Endothelial cell of umbilical vein (primary cell): ENCODE measurements at regions not wholly inside any gene's neighbourhood (a gene's known extent, or its start where the extent isn't known, plus 50 kb on each side); places are given as distances from the start of the nearest gene placed in this dataset.

Source experiments
- BruUV-seq: library from RNA; stranded (reverse); fragments of 400-500 nt; replicated peaks from 2 replicates; lab custom pipeline; 2021; lab: Mats Ljungman, UMichigan
- CTCF ChIA-PET: fragments of 300-600, 350-600 bp; sonication (Branson Sonifier 250); formaldehyde crosslinking; loops from one replicate; lab custom pipeline; 2021; ENCODE audit warnings: antibody characterized with exemption, inconsistent platforms; lab: Charles Lee
- POLR2A ChIA-PET: fragments of 300-600, 350-600 bp; sonication (Branson Sonifier 250); formaldehyde crosslinking; loops from one replicate; lab custom pipeline; 2021; ENCODE audit warnings: antibody characterized with exemption, inconsistent platforms; lab: Charles Lee
- DNase-seq: peaks from one replicate; pipeline ENCODE4 v3.0.0-alpha.2; 2011; ENCODE audit warnings: low read depth, low spot score
- FAIRE-seq: peaks from 2 replicates; lab custom pipeline; 2011; peaks lifted over from hg19 to GRCh38; lab: Jason Lieb, UNC
- H2AFZ ChIP-seq: 2 replicates; pipeline ENCODE4 v1.6.0; 2012; ENCODE audit warnings: low read depth, low read length, control low read depth, inconsistent platforms
- H3K27ac ChIP-seq: 2 replicates; pipeline ENCODE4 v1.5.1; 2011; ENCODE audit warnings: low read depth, mild to moderate bottlenecking, control low read depth, low read length, moderate library complexity; ENCODE audit not compliant: insufficient read depth
- H3K27me3 ChIP-seq, 2 experiments: 2 replicates each; pipeline versions ENCODE4 v1.6.0 to v1.6.1; 2011; ENCODE audit warnings: low read length in 2 of 2, mixed read lengths in 1 of 2; ENCODE audit not compliant: control insufficient read depth in 2 of 2, insufficient read depth in 2 of 2
- H3K36me3 ChIP-seq, 2 experiments: 2 replicates in 1 of 2; 3 replicates in 1 of 2; pipeline ENCODE4 v1.5.1; 2011; ENCODE audit warnings: low read length in 2 of 2, mild to moderate bottlenecking in 1 of 2, moderate library complexity in 1 of 2; ENCODE audit not compliant: control insufficient read depth in 2 of 2, insufficient read depth in 2 of 2; ENCODE audit errors: extremely low read depth in 1 of 2
- H3K4me1 ChIP-seq: 3 replicates; pipeline ENCODE4 v1.5.1; 2011; ENCODE audit warnings: mild to moderate bottlenecking, low read length; ENCODE audit not compliant: control insufficient read depth, insufficient read depth; ENCODE audit errors: extremely low read depth
- H3K4me2 ChIP-seq: 2 replicates; pipeline ENCODE4 v1.6.1; 2011; ENCODE audit warnings: low read length, control low read depth, mixed read lengths; ENCODE audit not compliant: insufficient read depth
- H3K4me3 ChIP-seq, 3 experiments: fragments of 200-600 bp in 1 of 3; sonication (generic), shearing (Covaris generic) in 1 of 3; replicated peaks in 1 of 3; 2 replicates each; pipeline ENCODE4 v1.5.1; 2011 to 2016; ENCODE audit warnings: control low read depth in 3 of 3, low read length in 3 of 3, mild to moderate bottlenecking in 2 of 3, inconsistent platforms in 1 of 3, low read depth in 1 of 3, moderate library complexity in 1 of 3; ENCODE audit not compliant: insufficient read depth in 1 of 3
- H3K79me2 ChIP-seq: 2 replicates; pipeline ENCODE4 v1.6.0; 2012; ENCODE audit warnings: low read length, inconsistent platforms; ENCODE audit not compliant: control insufficient read depth, insufficient read depth
- H3K9ac ChIP-seq: replicated peaks from 2 replicates; pipeline ENCODE3; 2011; ENCODE audit warnings: low read length, control low read depth; ENCODE audit not compliant: insufficient read depth; ENCODE audit errors: extremely low read depth
- H3K9me1 ChIP-seq: replicated peaks from 3 replicates; pipeline ENCODE4 v1.6.0; 2011; ENCODE audit warnings: mild to moderate bottlenecking, low read length; ENCODE audit not compliant: control insufficient read depth, insufficient read depth; ENCODE audit errors: extremely low read depth
- H3K9me3 ChIP-seq: replicated peaks from 2 replicates; pipeline ENCODE4 v1.5.1; 2012; ENCODE audit warnings: low read length, inconsistent platforms; ENCODE audit not compliant: control insufficient read depth, insufficient read depth
- H4K20me1 ChIP-seq: replicated peaks from 2 replicates; pipeline ENCODE3; 2011; ENCODE audit warnings: mild to moderate bottlenecking, low read length; ENCODE audit not compliant: control insufficient read depth, insufficient read depth; ENCODE audit errors: extremely low read depth
- EZH2 ChIP-seq: IDR thresholded peaks from 2 replicates; pipeline ENCODE4 v1.6.1; 2012; ENCODE audit warnings: borderline replicate concordance, low read depth, mild to moderate bottlenecking, moderate library complexity, low read length, inconsistent platforms; ENCODE audit not compliant: severe bottlenecking
- GATA2 ChIP-seq: IDR thresholded peaks from 2 replicates; pipeline ENCODE4 v1.7.0; 2011; ENCODE audit warnings: low read depth, mild to moderate bottlenecking, moderate library complexity, mixed read lengths, low read length; ENCODE audit not compliant: insufficient read length, insufficient read depth
- MAX ChIP-seq: IDR thresholded peaks from 2 replicates; pipeline ENCODE4 v1.6.1; 2011; ENCODE audit not compliant: insufficient read depth, insufficient read length
- MYC ChIP-seq: IDR thresholded peaks from one replicate; pipeline ENCODE4 v1.6.1; 2011; ENCODE audit warnings: mild to moderate bottlenecking, low read depth, low read length
- POLR2A ChIP-seq: IDR thresholded peaks from 2 replicates; pipeline ENCODE4 v1.6.1; 2012; ENCODE audit warnings: low read depth, mild to moderate bottlenecking, control low read depth, low read length
- dilution Hi-C: fragments of 300-500 bp; cut with MboI; formaldehyde crosslinking; loops from one replicate; pipeline ENCODE4 v1.15.0; 2019; ENCODE audit warnings: low sequenced_read_pairs; ENCODE audit not compliant: extremely low pct_ligation_motif_present
- intact Hi-C: fragments of 100-400 bp; cut with micrococcal nuclease; formaldehyde crosslinking; loops from one replicate; pipeline ENCODE4 v1.10.0; 2022

GRCh38 chr1:57615956-57616355, 192.1 kb upstream of the DAB1 start:
- Histone ChIP-seq H3K4me3 (no peak overlapping the region), H3K4me1 (peaks cover 6% of the 10 kb centered on the region), H3K9ac (no peak overlapping the region), H3K27ac (no peak overlapping the region), H3K4me2 (peak overlapping the region; percentile 38), H3K79me2 (no peaks in the 10 kb centered on the region), H3K9me3 (no peaks in the 10 kb centered on the region), H3K36me3 (no peaks in the 10 kb centered on the region), H2AFZ (peak overlapping the region; percentile 26), H3K9me1 (no peaks in the 10 kb centered on the region), H4K20me1 (no peaks in the 10 kb centered on the region), H3K27me3 (no peaks in the 10 kb centered on the region)
- TF ChIP-seq GATA2, result peak; percentile 13
- no peak for TF ChIP-seq MYC
- FAIRE-seq, result no peak
- no TSS peak for BruUV-seq
- intact Hi-C loops, result no loop called here
- ChIA-PET CTCF (no interaction called here), POLR2A (no interaction called here)
- peak; percentile 32 for DNase-seq
- dilution Hi-C loops, result no loop called here

DNA sequence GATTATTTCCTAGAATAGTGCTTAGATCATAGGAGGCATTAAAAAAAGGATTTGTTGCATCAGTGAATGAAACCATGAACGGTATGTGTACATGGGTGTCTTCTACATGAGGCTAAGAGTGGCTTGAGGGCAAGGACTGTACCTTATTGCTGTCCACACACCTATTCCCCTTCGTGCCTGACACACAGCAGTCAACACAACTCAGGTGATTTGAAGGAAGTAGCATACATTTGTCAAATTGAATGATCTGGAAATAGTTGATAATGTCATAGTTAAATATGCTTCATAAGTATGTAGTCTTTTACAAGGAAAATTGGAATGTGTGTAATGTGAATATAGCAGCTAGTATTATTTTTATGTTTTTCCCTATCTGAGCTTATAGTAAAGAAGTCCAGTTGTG, 189.0 kb upstream of the DAB1 start:
- Histone ChIP-seq H3K4me2 (no peak overlapping the region), H3K79me2 (no peaks in the 10 kb centered on the region), H2AFZ (no peak overlapping the region), H3K9me3 (no peaks in the 10 kb centered on the region), H3K4me1 (peaks cover 6% of the 10 kb centered on the region), H3K9me1 (no peaks in the 10 kb centered on the region), H4K20me1 (no peaks in the 10 kb centered on the region), H3K36me3 (no peaks in the 10 kb centered on the region), H3K27ac (no peak overlapping the region), H3K4me3 (no peak overlapping the region), H3K27me3 (no peaks in the 10 kb centered on the region), H3K9ac (no peak overlapping the region)
- ChIA-PET POLR2A (no interaction called here), CTCF (interaction anchor here (1.4 to 2.3 kb wide), 2 partner anchors 12 to 17 kb away, joined by 3 to 11 read pairs; no protein-coding TSS in a partner anchor)
- FAIRE-seq (no peak), DNase-seq (no peak)
- dilution Hi-C loops, result no loop called here
- TF ChIP-seq EZH2 (no peak), GATA2 (no peak), MYC (no peak), MAX (no peak), POLR2A (no peak)
- no TSS peak for BruUV-seq
- intact Hi-C loops, result no loop called here
